IPS DF 4.7 (cell line): ENCODE measurements at regions not wholly inside any gene's neighbourhood (a gene's known extent, or its start where the extent isn't known, plus 50 kb on each side); places are given as distances from the start of the nearest gene placed in this dataset.
"Not testable (repeated sequence)": the region's sequence is repeated elsewhere in the genome, so short reads cannot be mapped to it uniquely, and the experiment has no call there.

Experiments used
- DNase-seq: peaks from one replicate; pipeline ENCODE4 v3.0.0-alpha.2; 2013; ENCODE audit warnings: low spot score; ENCODE audit errors: extremely low read depth

GRCh38 chr9:28086881-28087280 is 513.6 kb upstream of the C9orf72 start:
- DNase-seq = no peak

GRCh38 chr9:28092981-28093936 is 520.0 kb upstream of the C9orf72 start:
- DNase-seq = no peak

GRCh38 chr9:28101509-28101908 is 528.2 kb upstream of the C9orf72 start:
- DNase-seq = no peak

- DNase-seq = no peak
Observed at GRCh38 chr9:28105001-28105400, 531.7 kb upstream of the C9orf72 start.

GRCh38 chr9:28120184-28120583 is 546.9 kb upstream of the C9orf72 start:
- no peak for DNase-seq

GRCh38 chr9:28120626-28121025 is 547.3 kb upstream of the C9orf72 start:
- no peak for DNase-seq

GRCh38 chr9:28121366-28121765 is 548.1 kb upstream of the C9orf72 start:
- DNase-seq = no peak

- DNase-seq = no peak
Observed at GRCh38 chr9:28124917-28125316, 551.6 kb upstream of the C9orf72 start.

- no peak for DNase-seq
Observed at GRCh38 chr9:28127101-28127500, 553.8 kb upstream of the C9orf72 start.

- DNase-seq = no peak
Observed at GRCh38 chr9:28134446-28134976, 561.2 kb upstream of the C9orf72 start.

GRCh38 chr9:28135549-28135948 is 562.3 kb upstream of the C9orf72 start:
- DNase-seq = no peak

- no peak for DNase-seq
Observed at GRCh38 chr9:28136113-28136512, 562.8 kb upstream of the C9orf72 start.

GRCh38 chr9:28147430-28147829 is 574.1 kb upstream of the C9orf72 start:
- DNase-seq = not testable (repeated sequence)

- DNase-seq = not testable (repeated sequence)
Observed at GRCh38 chr9:28147923-28148597, 574.8 kb upstream of the C9orf72 start.

- not testable (repeated sequence) for DNase-seq
Observed at GRCh38 chr9:28149361-28150050, 576.2 kb upstream of the C9orf72 start.

GRCh38 chr9:28155067-28155466 is 581.8 kb upstream of the C9orf72 start:
- no peak for DNase-seq

GRCh38 chr9:28155671-28156070 is 582.4 kb upstream of the C9orf72 start:
- DNase-seq = no peak

GRCh38 chr9:28158451-28158850 is 585.2 kb upstream of the C9orf72 start:
- DNase-seq = no peak

GRCh38 chr9:28163619-28164018 is 590.3 kb upstream of the C9orf72 start:
- no peak for DNase-seq

GRCh38 chr9:28166179-28166578 is 592.9 kb upstream of the C9orf72 start:
- no peak for DNase-seq

GRCh38 chr9:28177142-28177541 is 603.9 kb upstream of the C9orf72 start:
- no peak for DNase-seq

- DNase-seq = no peak
Observed at GRCh38 chr9:28177925-28178324, 604.6 kb upstream of the C9orf72 start.
